G401 (cell line): ENCODE measurements at regions not wholly inside any gene's neighbourhood (a gene's known extent, or its start where the extent isn't known, plus 50 kb on each side); places are given as distances from the start of the nearest gene placed in this dataset.
"Not testable (repeated sequence)": the region's sequence is repeated elsewhere in the genome, so short reads cannot be mapped to it uniquely, and the experiment has no call there.

Source experiments
- DNase-seq: peaks from one replicate; pipeline ENCODE4 v3.0.0-alpha.2; 2015; ENCODE audit warnings: low spot score
- in situ Hi-C: cut with HindIII; loops from 2 replicates; pipeline ENCODE4 v1.10.0; 2016; ENCODE audit warnings: low sequenced_read_pairs, mixed read lengths

- in situ Hi-C loops: no loop called here
- DNase-seq: no peak
Observed at GRCh38 chr12:70068743-70069142, 174.5 kb upstream of the CNOT2 start.

DNA sequence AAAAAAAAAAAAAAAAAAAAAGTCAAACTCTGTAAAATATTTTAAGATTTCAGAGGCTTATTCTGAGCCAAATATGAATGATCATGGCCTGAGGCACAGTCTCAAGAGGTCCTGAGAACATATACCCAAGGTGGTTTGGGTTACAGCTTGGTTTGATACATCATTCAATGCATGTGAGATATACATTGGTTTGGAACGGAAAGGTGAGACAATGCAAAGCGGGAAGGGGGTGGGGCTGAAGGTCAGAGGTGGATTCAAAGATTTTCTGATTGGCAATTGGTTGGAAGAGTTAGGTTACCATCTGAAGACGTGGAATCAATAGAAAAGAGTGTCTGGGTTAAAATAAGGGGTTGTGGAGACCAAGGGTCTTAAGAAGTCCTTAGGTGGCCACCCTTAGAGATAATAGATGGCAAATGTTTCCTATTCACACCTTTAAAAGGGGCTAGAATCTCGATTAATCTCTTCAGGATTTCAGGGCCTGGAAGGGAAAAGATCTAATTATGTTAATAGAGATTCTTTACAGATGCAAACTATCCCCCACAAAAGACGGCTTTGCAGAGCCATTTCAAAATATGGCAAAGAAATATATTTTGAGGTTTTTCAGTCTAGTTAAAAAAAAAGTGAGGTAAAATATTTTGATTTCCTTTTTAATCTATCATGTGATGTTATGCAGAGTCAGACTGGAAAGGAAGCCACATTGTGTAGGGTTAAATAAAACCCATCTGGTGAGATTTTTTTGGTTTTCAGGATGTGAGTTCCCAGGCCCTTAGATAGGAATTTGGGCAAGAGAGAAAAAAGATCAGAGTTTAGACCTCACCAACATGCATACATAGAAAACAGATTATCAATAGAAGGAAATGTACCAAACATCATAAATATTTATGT is 173.8 kb upstream of the CNOT2 start:
- DNase-seq: no peak
- in situ Hi-C loops: no loop called here

DNA sequence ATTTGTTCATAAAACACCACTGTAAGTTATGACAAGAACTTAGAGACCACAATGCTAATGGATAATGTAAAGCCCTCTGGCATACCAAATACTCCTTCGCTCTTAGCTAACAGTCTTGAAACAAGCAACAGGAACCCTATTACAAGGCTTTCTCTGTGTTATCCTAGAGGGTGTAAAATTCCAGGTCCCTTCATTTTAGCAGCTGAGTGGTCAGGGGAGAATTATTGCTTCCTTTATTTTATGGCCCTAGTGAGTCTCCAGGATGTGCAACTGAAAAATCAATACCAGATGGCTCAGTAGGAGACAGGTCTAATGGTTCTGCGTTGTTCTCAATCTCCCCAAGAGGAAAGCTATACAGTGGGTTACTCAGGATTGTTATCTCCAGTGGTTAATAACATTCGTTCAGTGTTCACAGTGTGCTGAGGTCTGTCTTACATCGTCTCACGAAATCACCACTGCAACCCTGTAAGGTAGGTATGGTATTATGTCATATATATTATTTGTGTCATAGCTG is 172.7 kb upstream of the CNOT2 start:
- in situ Hi-C loops: no loop called here
- DNase-seq: no peak

- DNase-seq: no peak
- in situ Hi-C loops: no loop called here
Observed at GRCh38 chr12:70074510-70074909, 168.7 kb upstream of the CNOT2 start.

- no peak for DNase-seq
- in situ Hi-C loops: no loop called here
Observed at GRCh38 chr12:70077441-70077840, 165.8 kb upstream of the CNOT2 start.

- in situ Hi-C loops: no loop called here
- peak; percentile 48 for DNase-seq
Observed at GRCh38 chr12:70078161-70078560, 165.1 kb upstream of the CNOT2 start.

DNA sequence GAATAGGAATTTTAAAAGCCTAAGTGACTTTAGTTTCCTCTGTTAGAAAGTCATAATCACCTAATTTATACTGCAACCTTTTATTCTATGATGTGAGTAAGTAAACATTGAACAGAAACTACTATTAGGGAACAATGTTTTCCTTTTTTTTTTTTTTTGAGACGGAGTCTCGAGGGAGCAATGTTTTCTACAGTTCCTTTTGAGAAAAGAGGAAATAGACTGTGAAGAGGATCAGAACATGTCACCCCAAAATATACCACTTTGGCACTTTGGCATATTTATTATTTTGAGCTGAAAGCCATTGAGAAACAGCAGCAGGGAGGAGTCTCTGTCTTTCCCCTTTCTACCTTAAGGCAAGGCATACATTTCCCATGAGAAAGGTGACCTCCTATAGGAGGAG is 162.7 kb upstream of the CNOT2 start:
- in situ Hi-C loops: no loop called here
- no peak for DNase-seq

DNA sequence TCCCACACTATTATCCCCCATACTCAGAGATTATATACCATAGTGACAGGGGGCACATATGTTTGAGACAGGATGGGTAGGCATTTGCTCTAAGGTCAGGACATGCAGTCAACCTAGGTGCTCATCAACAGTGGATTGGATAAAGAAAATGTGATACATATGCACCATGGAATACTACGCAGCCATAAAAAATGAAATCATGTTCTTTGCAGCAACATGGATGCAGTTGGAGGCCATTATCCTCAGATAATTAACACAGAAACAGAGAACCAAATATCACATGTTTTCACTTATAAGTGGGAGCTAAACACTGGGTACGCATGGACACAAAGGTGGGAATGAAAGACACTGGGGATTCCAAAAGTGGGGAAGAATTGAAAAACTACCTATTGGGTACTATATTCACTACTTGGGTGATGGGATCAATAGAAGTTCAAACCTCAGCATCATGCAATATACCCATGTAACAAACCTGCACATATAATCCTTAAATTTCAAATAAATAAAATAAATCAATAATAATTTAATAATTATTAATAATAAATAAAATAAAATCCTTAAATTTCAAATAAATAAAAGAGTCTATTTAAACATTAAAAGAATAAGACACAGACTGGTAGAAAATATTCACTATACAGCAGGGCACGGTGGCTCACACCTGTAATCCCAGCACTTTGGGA is 160.1 kb upstream of the CNOT2 start:
- no peak for DNase-seq
- in situ Hi-C loops: no loop called here

DNA sequence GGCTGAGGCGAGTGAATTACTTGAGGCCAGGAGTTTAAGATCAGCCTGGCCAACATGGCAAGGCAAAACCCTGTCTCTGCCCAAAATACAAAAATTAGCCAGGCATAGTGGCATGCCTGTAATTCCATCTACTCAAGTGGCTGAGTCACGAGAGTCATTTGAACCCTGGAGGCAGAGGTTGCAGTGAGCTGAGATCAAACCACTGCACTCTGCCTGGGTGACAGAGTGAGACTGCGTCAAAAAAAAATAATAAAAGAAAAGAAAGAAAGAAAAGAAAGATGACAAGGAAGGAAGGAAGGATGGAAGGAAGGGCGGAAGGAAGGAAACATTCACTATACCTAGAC is 159.6 kb upstream of the CNOT2 start:
- in situ Hi-C loops: no loop called here
- no peak for DNase-seq

DNA sequence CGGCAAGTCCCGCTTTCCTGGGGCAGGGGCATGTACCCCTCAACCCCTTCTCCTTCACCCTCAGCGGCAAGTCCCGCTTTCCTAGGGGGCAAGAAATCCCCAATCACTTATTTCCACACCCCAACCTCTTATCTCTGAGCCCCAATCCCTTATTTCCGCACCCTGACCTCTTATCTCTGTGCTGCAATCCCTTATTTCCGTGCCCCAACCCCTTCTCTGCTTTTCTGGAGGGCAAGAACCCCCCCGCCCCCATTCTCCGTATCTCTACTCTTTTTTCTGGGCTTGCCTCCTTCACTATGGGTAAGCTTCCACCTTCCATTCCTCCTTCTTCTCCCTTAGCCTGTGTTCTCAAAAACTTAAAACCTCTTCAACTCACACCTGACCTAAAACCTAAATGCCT is 156.9 kb upstream of the CNOT2 start:
- DNase-seq, in situ Hi-C loops: not testable (repeated sequence)

DNA sequence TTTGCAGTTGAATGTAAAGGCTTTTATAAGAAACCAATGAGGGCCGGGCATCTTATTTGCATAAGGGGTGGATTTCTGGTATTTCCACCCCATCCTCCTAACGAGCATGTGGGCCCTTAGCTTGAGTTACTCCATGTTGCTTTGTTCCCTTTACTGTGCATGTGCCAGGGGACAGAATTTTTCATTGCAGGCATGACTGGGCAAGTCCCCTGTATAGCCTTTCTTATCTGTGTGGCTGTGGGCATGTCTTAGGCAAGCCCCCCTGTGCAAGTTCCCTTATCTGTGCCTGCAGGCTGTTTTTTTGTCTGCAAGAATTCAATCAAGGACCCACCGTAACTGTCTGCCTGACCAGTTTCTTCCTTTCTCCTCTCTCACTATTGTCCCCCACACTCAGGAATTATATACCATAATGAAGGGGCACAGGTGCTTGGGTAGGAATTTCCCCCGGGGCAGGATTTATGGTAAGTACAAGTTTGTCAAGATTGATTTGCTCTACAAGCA is 152.2 kb upstream of the CNOT2 start:
- no peak for DNase-seq
- in situ Hi-C loops: no loop called here

- in situ Hi-C loops: no loop called here
- peak; percentile 69 for DNase-seq
Observed at GRCh38 chr12:70094467-70094866, 148.8 kb upstream of the CNOT2 start.

DNA sequence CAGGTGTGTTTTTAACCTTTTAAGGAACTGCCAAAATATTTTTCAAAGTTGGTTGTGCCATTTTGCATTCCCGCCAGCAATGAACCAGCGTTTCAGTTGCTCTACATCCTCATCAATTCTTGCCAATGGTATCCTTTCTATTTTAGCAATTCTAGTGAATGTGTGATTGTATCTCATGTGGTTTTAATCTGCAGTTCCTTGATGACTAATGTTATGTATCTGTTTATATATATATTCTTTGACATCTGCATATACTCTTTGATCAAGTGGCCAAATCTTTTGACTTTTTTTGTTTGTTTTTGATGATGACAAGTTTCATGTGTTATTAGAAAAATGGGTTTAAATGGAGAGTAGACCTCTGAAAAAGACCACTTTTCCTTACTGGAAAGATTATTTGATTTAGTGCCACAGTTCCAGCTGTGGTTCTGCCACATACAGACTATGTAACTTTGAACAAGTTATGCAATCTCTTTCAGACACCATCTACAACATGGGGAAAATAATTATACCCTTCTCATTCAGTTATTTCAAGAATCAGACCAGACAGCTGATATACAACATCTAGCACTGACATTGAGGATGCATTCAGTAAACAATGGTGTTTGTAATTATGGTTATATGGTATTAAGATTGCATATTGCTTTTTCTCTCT is 146.3 kb upstream of the CNOT2 start:
- in situ Hi-C loops: no loop called here

DNA sequence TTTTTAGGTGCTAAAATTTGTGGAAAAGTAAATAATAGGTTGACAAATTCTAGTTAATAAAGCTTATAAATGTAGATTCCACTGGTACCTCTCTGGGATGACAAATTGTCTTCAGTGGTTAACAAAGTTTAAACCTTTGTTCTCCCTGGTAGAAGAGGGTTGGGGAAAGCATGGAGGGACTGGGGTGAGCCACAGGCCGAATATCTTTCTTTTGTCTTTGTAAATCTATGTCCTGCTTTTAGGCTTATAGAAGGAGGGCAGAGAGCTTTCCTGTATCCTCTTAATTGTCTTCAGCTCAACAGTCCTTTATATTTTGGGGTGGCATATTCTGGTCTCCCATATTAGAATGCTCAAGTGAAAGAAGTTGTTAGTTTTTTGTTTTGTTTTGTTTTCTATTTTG is 142.2 kb upstream of the CNOT2 start:
- no peak for DNase-seq
- in situ Hi-C loops: no loop called here

More for the DNA sequence above, 146.3 kb upstream of the CNOT2 start:
- DNase-seq: no peak

- in situ Hi-C loops: no loop called here
- no peak for DNase-seq
Observed at GRCh38 chr12:70106347-70106746, 136.9 kb upstream of the CNOT2 start.

GRCh38 chr12:70110085-70110484 is 133.1 kb upstream of the CNOT2 start:
- in situ Hi-C loops: no loop called here
- no peak for DNase-seq

DNA sequence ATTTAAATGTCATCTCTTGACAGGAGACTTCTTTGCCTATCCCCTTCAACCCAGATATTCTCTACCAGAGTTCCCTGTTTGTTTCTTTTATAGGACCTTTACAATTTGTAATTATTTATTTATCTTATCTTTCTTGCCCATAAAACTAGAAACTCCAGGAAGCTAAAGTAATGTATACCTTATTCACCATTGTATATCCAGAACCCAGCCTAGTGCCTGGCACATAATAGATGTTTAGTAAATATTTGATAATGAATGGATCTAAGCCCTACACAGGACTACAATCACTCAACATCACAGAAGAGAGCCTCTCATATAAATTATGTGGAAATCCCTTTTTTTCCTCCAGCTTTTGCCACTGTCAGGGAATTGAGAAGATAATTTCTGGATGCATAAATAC is 125.6 kb upstream of the CNOT2 start:
- in situ Hi-C loops: no loop called here
- DNase-seq: no peak

DNA sequence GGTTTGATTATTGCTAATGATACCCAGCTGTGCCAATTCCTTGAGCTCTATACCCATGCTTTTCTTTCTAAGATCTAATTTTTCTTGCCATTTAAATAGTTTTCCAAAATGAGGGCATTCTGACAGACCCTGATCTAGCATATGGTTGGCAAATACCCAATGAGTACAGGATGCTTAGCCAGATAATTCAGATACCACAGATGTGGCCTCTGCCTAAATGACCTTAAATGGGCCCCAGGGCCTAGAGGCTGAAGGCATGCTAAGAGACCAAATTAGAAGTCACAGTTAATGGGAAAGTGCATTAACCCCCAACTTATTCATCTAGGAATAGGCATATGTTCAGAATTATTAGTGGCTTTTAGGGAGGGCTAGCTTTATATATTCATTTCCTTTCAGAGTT is 122.3 kb upstream of the CNOT2 start:
- peak; percentile 16 for DNase-seq
- in situ Hi-C loops: no loop called here

DNA sequence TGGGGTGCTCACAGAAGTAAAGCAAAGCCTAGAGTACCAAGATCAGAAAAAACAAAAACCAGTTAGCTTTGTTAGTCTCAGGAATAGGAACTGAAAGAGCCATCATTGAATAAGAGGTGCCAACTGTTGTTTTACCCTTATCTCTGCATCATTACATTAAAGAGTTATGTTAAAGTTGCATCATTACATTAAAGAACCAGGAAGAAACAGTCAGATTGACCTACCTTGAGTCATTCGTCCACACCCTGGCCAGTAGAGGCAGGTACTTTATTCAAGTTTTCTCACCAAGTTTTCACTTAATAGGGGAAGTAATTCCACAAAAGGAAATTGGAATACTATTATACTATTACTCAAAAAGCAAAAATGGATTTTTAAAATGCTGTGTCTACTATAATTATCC is 121.7 kb upstream of the CNOT2 start:
- in situ Hi-C loops: no loop called here
- no peak for DNase-seq

- in situ Hi-C loops: no loop called here
- DNase-seq: peak; percentile 58
Observed at GRCh38 chr12:70122804-70123203, 120.4 kb upstream of the CNOT2 start.
